Central memory CD4-positive, alpha-beta T cell (primary cell): ENCODE measurements at regions not wholly inside any gene's neighbourhood (a gene's known extent, or its start where the extent isn't known, plus 50 kb on each side); places are given as distances from the start of the nearest gene placed in this dataset.
"Not testable (repeated sequence)": the region's sequence is repeated elsewhere in the genome, so short reads cannot be mapped to it uniquely, and the experiment has no call there.

Experiments used
- DNase-seq: peaks from one replicate; pipeline ENCODE4 v3.0.0; 2022

DNA sequence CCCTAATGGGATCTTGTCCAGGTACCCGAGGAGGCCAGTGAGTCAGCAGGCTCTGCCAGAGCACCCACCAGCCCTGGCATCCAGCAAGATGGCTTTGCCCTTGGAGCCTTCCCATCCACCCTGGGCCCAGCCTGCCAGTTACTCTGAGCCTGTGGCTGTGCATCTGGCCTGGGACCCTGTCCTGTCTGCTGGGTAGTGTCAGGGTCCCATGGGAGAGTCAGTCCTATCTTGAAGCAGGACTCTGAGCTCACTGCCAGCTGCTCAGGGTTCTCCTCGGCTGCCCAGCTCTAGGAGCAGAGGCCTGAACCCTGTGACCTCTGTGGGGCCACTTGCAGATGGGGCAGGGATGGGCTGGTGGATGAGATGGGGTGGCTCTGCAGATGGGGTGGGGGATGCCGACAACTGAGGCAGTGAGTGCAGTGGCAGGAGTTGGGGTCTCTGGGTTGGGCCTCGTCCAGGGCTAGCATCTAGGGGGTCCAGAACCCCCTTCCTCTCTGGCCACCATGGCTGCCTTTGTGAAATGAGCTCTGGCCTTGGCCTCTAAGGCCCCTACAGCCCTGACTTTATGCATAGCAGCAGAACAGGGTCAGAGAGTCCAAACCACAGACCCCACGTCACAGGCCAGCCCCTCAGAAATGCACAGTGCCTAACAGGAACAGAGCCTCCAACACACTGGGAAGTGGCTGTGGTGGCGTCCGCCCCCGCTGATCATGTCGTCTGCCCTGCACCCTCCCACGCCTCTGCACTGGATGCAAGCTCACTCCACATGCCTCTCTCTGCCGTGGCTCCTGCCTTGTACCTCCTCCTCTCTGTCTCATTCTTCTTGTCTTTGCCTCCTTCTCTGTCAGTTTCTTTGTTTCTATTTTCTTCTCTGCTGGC, 88.1 kb upstream of the RET start:
- DNase-seq, result no peak

- no peak for DNase-seq
Measured at GRCh38 chr10:42989481-42989921, 87.4 kb upstream of the RET start.

DNA sequence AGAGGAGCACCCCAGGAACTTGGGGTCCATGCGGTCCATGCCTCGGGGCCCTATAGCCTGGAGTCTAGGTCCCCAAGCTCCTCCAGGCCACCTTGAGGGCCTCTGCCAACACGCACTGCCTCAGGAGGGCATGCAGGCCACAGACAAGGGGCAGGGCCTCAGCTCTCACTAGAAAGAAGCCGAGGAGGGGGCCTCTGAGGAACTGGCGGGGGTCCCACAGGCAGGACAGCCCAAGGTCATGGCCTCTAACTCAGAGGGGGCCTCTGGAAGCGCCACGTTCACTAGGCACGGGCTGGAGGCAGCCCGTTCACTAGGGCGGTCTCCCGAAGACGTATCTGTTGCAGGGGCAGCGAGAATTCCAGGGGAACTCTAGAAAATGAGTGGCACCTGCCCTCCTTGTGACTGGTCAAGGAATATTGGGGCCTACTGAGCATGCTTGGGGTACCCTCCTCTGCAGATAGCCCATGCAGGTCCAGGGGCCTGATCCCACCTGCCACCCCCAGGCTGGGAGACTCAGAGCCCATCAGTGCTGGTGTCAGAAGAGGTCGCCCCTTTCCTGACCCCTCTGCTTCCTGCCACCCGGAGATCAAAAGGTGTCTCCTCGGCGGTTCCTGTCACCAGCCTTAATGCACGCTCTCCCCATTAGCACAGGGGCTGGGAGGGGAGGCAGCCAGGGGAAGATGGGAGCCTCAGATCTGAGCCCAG, 86.7 kb upstream of the RET start:
- DNase-seq, result no peak

- no peak for DNase-seq
Measured at GRCh38 chr10:42990721-42991441, 86.0 kb upstream of the RET start.

DNA sequence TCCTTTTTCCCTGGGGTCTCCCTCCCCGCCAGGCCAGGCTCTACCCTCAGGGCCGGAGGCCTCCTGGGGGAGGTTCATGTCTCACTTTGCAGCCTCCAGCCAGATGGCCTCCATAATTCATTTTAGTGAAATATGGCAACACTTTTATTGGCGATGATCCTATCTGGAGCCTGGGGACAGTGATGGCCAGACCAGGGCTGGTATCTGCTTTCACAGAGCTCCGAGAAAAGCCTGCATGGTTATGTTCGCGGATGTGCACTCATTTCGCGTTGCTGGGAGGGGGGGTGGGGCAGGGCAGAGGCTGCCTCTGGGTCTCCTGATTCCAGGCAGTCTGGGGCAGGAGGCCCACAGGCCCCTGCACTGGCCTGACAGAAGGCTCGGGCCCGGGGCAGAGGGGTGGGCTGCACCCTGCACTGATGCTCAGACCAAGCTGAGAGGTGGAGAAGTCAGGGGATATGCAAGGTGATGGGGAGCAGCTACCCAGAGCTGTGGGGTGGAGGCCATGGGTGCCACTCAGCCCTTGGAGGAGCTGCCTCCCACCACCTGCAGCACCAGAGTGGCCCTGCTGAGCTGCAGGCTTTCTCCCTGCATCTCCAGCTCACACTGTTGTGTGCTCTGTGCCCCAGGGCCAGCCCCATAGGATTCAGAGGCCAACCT, 85.3 kb upstream of the RET start:
- no peak for DNase-seq

GRCh38 chr10:42992156-42992956, 84.5 kb upstream of the RET start:
- DNase-seq, result no peak

DNA sequence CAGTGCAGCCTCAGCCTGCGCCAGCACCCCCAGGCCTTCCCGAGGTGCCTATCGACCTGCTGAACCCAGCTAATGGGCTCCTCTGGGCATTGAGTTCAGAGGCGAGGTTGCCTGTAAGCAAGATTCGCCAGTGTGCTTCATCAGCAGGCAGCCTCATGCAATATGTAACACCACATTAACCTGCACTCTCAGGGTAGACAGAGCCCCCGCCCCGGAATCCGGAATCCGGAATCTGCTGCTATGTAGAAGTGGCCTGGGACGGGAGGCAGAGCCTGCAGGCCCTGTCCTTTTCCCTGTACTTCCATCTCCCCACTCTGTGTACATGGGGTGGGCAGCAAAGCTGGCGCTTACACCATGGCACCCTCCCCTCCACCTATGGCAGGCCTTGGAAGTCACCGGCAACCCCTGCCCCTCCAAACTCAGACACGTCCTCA, 83.9 kb upstream of the RET start:
- DNase-seq, result no peak

DNA sequence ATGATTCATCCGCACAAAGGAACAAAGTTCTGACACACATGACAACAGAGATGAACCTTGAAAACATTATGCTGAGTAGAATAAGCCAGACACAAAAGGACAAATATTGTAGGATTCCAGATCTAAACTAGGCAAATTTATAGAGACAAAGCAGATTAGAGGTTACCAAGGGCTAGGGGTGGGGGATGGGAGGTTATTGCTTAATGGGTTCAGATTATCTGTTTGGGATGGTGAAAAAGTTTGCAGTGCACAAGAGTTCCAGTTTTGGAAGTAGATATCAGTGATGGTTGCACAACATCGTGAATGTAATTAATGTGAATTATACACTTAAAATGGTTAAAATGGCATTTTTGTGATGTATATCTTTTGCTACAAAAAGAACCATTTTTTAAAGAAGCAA, 82.0 kb upstream of the RET start:
- not testable (repeated sequence) for DNase-seq

- DNase-seq, result no peak
Measured at GRCh38 chr10:42995537-42995936, 81.3 kb upstream of the RET start.

DNA sequence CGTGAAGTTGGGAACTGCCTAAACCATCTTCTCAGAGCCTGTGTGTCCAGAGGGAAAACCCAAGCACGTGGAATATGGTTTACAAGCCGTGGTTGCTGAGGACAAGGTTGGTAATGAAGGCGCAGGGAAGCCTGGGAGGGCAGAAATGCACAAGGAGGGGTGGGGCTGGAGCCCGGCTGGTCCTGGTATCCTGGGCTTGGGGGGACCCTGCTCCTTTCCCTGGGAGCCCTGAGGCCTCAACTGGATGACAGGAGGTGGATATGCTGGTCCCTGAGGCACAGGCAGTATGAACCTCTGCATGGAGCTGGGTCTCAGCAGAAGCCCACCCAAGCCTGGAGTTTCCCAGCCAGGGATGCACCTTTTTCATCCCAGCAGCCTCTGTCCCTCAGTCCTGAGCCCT, 80.3 kb upstream of the RET start:
- no peak for DNase-seq

DNA sequence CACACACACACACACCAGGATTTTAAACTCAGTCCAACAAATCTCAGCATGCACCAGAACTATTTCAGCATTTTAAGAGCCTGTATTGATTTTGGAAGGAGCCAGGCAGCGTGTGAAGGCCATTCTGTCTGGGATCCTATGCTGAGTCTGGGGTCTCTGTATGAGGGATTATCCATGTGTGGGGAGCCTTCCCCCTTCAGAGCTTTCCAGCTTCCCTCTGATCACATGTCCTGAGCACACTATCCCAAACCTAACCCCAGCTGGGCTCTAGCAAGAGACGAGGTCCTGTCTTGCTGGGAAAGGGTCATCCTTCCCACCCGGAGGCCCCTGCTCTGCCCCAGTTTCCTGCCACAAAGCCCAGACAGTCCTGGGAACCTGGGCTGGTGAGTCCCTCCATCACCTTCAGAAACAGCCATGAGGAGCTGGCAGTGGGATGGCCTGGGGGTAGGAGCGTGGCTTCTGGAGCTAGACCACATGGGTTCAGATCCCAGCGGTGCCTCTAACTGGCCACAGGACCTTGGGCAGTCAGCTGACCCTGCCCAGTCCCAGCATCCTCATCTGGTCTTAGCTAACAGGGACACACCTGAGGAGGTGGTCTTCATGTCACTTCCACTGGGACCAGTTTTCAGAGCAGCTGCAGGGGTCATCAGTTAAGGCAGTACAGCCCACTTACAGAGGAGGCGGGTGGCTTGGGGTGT, 79.6 kb upstream of the RET start:
- no peak for DNase-seq

- no peak for DNase-seq
Measured at GRCh38 chr10:42997849-42998165, 79.1 kb upstream of the RET start.

GRCh38 chr10:42998481-42999384, 78.1 kb upstream of the RET start:
- DNase-seq, result no peak

DNA sequence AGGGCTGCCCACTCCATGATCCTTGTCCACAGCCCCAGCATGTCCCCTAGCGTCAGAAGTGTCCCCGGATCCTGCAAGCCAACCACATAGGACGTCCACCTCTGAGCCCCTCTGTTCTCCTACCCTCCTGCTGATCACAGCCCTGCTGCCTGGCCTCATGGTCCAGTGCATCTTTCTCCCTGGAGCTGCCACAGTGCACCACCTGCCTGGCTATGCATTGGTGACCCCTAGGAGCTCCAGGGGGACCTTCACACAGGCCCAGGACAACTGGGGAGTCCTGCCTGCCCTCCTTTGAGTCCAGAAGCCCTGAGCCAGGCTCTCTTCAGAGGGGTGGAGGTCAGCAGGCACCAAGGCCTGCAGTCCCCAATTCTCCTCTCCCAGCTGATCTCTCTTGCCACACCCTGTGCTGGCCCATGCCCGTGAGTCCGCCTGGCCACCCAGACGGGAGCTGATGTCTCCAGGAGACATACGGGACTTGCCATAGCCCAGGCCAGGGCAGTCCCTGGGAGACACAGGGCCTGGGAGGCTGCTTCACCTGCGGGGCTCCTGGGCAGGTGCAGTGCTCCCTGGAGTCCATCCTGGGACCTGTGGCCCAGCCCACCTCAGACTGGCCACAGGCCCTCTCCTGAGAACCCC, 77.4 kb upstream of the RET start:
- no peak for DNase-seq

GRCh38 chr10:43000021-43000411, 76.9 kb upstream of the RET start:
- DNase-seq, result no peak

GRCh38 chr10:43000651-43001426, 76.0 kb upstream of the RET start:
- DNase-seq, result no peak

DNA sequence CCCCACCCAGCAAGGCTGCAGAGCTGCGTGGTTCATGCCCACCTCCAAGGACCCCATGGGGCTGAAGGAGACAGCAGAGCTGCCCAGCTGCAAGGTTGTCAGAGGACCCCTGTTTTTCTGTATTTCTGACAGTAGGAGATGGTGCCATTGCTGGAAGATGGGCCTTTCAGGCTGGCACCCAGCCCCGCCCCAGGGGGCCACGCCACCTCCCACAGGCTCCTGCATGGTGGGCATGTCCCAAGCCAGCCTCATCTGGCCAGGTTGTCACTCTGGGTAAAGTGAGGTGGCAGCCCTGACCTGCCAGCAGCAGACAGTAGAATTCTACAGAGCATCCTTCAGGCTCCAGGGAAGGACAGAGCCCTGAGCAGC, 75.5 kb upstream of the RET start:
- no peak for DNase-seq

GRCh38 chr10:43002596-43002995, 74.3 kb upstream of the RET start:
- DNase-seq, result no peak

DNA sequence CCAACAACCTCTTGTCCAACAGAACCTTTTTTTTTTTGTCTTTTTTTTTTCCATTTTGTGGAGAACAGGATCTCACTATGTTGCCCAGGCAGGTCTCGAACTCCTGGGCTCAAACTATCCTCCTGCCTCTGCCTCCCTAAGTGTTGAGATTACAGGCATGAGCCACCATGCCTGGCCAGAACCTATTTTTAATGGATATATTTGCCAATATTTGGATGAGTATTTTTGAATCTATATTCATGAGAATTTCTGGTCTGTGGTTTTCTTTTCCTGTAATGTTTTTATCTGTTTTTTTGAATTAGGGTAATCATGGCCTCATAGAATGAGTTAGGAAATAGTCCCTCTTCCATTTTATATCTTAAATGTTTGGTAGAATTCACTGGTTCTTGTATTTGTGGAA, 70.4 kb upstream of the RET start:
- DNase-seq, result no peak
